CD4-positive, alpha-beta memory T cell (primary cell): ENCODE measurements at regions not wholly inside any gene's neighbourhood (a gene's known extent, or its start where the extent isn't known, plus 50 kb on each side); places are given as distances from the start of the nearest gene placed in this dataset.
"Not testable (repeated sequence)": the region's sequence is repeated elsewhere in the genome, so short reads cannot be mapped to it uniquely, and the experiment has no call there.

Source experiments
- CTCF ChIA-PET: fragments of 350-600 bp; sonication (Branson Sonifier 250); formaldehyde crosslinking; loops from one replicate; lab custom pipeline; 2021; ENCODE audit warnings: inconsistent platforms; ENCODE audit not compliant: partially characterized antibody; lab: Charles Lee
- POLR2A ChIA-PET: fragments of 350-600 bp; sonication (Branson Sonifier 250); formaldehyde crosslinking; loops from one replicate; lab custom pipeline; 2021; ENCODE audit not compliant: partially characterized antibody; lab: Charles Lee
- DNase-seq, 5 donors: peaks; one replicate each; pipeline versions ENCODE4 v3.0.0 to v3.0.0-alpha.2; 2020 to 2022; ENCODE audit warnings: mixed read lengths in 1 of 5
- H3K27ac ChIP-seq: one replicate; pipeline ENCODE4 v1.7.0; 2013; ENCODE audit warnings: low read depth, low read length
- H3K27me3 ChIP-seq: 2 replicates; pipeline ENCODE4 v1.7.0; 2013; ENCODE audit warnings: mild to moderate bottlenecking, low read length, moderate library complexity; ENCODE audit not compliant: insufficient read depth
- H3K36me3 ChIP-seq: 2 replicates; pipeline ENCODE4 v1.7.0; 2013; ENCODE audit warnings: mild to moderate bottlenecking, low read length, moderate library complexity; ENCODE audit not compliant: insufficient read depth
- H3K4me1 ChIP-seq: 2 replicates; pipeline ENCODE4 v1.7.0; 2013; ENCODE audit warnings: mild to moderate bottlenecking, low read length, moderate library complexity; ENCODE audit not compliant: insufficient read depth
- H3K4me3 ChIP-seq, 2 donors: one replicate each; pipeline ENCODE4 v1.7.0; 2013; ENCODE audit warnings: low read length in 2 of 2, mild to moderate bottlenecking in 1 of 2
- H3K9me3 ChIP-seq, 2 donors: one replicate each; pipeline ENCODE4 v1.7.0; 2013; ENCODE audit warnings: low read length in 2 of 2, control low read depth in 1 of 2; ENCODE audit not compliant: control insufficient read depth in 1 of 2
- H3K27ac Mint-ChIP-seq, 7 donors: one replicate each; pipeline ENCODE4 v1.8.0; 2020 to 2021; ENCODE audit warnings: mixed read lengths in 7 of 7, mild to moderate bottlenecking in 6 of 7, inconsistent platforms in 3 of 7, moderate library complexity in 3 of 7
- H3K27me3 Mint-ChIP-seq, 2 donors: one replicate each; pipeline ENCODE4 v1.8.0; 2020 to 2021; ENCODE audit warnings: mixed read lengths in 2 of 2
- H3K36me3 Mint-ChIP-seq, 2 donors: one replicate each; pipeline ENCODE4 v1.8.0; 2020 to 2021; ENCODE audit warnings: mixed read lengths in 2 of 2, inconsistent platforms in 1 of 2, mild to moderate bottlenecking in 1 of 2
- H3K4me1 Mint-ChIP-seq, 4 donors: one replicate each; pipeline ENCODE4 v1.8.0; 2020 to 2021; ENCODE audit warnings: mixed read lengths in 4 of 4, mild to moderate bottlenecking in 1 of 4
- H3K4me3 Mint-ChIP-seq, 8 donors: one replicate each; pipeline ENCODE4 v1.8.0; 2020 to 2021; ENCODE audit warnings: mixed read lengths in 8 of 8, mild to moderate bottlenecking in 7 of 8, moderate library complexity in 6 of 8, inconsistent platforms in 3 of 8
- H3K9me3 Mint-ChIP-seq, 8 donors: one replicate each; pipeline ENCODE4 v1.8.0; 2020 to 2021; ENCODE audit warnings: mixed read lengths in 8 of 8, mild to moderate bottlenecking in 5 of 8, inconsistent platforms in 3 of 8, moderate library complexity in 1 of 8
- intact Hi-C: fragments of 100-400 bp; cut with micrococcal nuclease; formaldehyde crosslinking; loops from one replicate; pipeline ENCODE4 v1.15.1; 2023

DNA sequence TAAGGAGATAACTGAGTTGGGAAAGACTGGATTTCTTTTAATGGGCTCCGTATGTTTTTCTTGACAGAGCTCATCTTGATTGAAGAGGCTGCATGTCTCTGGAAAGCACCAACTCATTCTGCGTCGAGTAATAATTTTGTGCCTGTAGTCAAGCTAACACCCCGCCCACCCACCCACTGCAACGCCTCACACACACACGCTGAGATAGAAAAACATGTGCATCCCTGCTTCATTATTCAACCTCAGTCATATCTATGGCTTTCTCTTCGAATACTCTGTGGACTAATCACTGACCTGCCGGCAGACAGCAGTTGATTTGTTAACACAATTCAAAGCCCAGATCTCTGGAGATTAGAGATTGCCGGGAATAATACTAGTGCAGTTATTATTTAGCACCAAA is 220.2 kb upstream of the TOM1L1 start:
- no peaks in the 10 kb centered on the region for H3K36me3 Mint-ChIP-seq
- no peaks in the 10 kb centered on the region for H3K36me3 ChIP-seq
- H3K27me3 ChIP-seq, result no peaks in the 10 kb centered on the region
- H3K4me1 Mint-ChIP-seq, result no peaks in the 10 kb centered on the region
- no peak for DNase-seq
- H3K9me3 ChIP-seq, result no peaks in the 10 kb centered on the region
- H3K27me3 Mint-ChIP-seq, result peaks cover 0 to 1% of the 10 kb centered on the region in 2 donors
- CTCF ChIA-PET, result no interaction called here
- H3K9me3 Mint-ChIP-seq, result peaks cover 0 to 4% (median 0%) of the 10 kb centered on the region in 8 donors
- H3K4me3 Mint-ChIP-seq, result no peak overlapping the region
- no peak overlapping the region for H3K27ac Mint-ChIP-seq
- POLR2A ChIA-PET, result no interaction called here
- H3K27ac ChIP-seq, result no peak overlapping the region
- H3K4me3 ChIP-seq, result no peak overlapping the region
- intact Hi-C loops, result no loop called here
- H3K4me1 ChIP-seq, result no peaks in the 10 kb centered on the region

DNA sequence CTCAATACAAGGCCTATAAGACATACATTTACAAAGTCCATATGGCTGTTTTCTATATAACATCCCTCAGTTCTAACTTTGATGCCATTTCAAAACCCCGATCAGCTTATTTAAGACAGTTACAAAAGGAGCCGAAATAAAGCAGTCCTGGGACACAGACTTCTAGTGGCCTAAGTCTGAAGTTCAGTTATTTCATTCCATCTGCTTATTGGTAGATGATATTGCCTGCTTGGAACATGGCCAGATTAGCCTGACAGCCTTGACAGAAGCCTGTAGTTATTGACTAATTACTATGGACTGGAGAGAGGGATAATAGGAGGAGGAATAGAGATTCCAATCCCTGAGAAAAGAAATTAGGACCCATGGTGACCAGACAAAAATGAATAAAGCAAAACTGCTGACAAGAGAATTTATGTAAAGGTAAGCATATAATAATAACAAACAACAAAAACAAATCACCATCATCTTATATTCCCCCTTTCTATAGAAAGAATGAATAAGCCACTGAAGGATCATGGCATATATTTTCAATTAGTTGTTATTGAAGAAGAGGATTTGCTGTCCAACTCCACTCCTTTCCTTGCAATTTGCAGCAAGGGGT is 206.3 kb upstream of the TOM1L1 start:
- Histone ChIP-seq H3K9me3 (no peaks in the 10 kb centered on the region), H3K36me3 (no peaks in the 10 kb centered on the region), H3K27ac (no peak overlapping the region), H3K27me3 (no peaks in the 10 kb centered on the region), H3K4me1 (no peaks in the 10 kb centered on the region), H3K4me3 (no peak overlapping the region)
- H3K36me3 Mint-ChIP-seq, result no peaks in the 10 kb centered on the region
- H3K4me3 Mint-ChIP-seq, result no peak overlapping the region
- intact Hi-C loops, result no loop called here
- no peaks in the 10 kb centered on the region for H3K4me1 Mint-ChIP-seq
- ChIA-PET CTCF (no interaction called here), POLR2A (no interaction called here)
- no peak for DNase-seq
- no peaks in the 10 kb centered on the region for H3K27me3 Mint-ChIP-seq
- no peak overlapping the region for H3K27ac Mint-ChIP-seq
- H3K9me3 Mint-ChIP-seq, result peaks cover 0 to 7% (median 0%) of the 10 kb centered on the region in 8 donors

DNA sequence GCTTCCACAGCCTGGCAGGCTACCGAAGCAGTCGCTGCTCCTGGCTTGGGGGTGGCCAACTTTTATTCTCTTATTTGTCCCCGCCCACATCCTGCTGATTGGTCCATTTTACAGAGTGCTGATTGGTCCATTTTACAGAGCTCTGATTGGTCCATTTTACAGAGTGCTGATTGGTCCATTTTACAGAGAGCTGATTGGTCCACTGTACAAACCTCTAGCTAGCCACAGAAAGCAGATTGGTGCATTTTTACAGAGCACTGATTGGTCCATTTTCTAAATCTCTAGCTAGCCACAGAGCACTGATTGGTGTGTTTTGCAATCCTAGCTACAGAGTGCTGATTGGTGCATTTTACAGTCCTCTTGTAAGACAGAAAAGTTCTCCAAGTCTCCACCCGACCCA is 187.9 kb upstream of the TOM1L1 start:
- H3K27me3 Mint-ChIP-seq, H3K9me3 ChIP-seq, H3K36me3 Mint-ChIP-seq, intact Hi-C loops, H3K27ac ChIP-seq, DNase-seq, H3K4me3 Mint-ChIP-seq, POLR2A ChIA-PET, H3K27ac Mint-ChIP-seq, H3K4me3 ChIP-seq, H3K4me1 Mint-ChIP-seq, CTCF ChIA-PET, H3K27me3 ChIP-seq, H3K36me3 ChIP-seq, H3K4me1 ChIP-seq: not testable (repeated sequence)
- peaks cover 0 to 24% (median 5%) of the 10 kb centered on the region in 8 donors for H3K9me3 Mint-ChIP-seq

DNA sequence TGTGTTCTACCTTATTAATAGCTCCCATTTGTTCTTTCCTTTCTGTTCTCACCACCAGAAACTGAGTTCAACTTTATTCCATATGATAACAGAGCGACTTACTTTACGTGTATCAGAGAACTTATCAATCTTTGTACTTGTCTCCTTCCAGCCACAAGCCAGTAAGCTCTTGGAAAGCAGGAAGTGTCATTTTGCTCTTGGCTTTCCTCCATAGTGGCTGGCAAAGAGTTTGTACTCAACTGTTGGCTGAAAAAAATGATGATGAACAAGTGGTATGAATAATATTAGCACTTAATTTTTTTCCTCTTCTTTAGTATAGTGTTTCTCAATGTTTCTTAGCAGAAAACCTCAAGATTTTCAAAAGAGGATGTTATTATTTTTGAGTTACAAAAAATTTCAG is 182.4 kb upstream of the TOM1L1 start:
- no peaks in the 10 kb centered on the region for H3K4me1 ChIP-seq
- ChIA-PET POLR2A (no interaction called here), CTCF (no interaction called here)
- H3K27me3 ChIP-seq, result no peaks in the 10 kb centered on the region
- H3K4me3 ChIP-seq, result no peak overlapping the region
- no peak overlapping the region for H3K27ac ChIP-seq
- no peak overlapping the region for H3K4me3 Mint-ChIP-seq
- no peaks in the 10 kb centered on the region for H3K36me3 ChIP-seq
- H3K27me3 Mint-ChIP-seq, result peaks cover 0 to 2% of the 10 kb centered on the region in 2 donors
- no peaks in the 10 kb centered on the region for H3K4me1 Mint-ChIP-seq
- peaks cover 0 to 5% (median under 1%) of the 10 kb centered on the region in 8 donors for H3K9me3 Mint-ChIP-seq
- no peaks in the 10 kb centered on the region for H3K36me3 Mint-ChIP-seq
- H3K27ac Mint-ChIP-seq, result no peak overlapping the region
- intact Hi-C loops, result no loop called here
- H3K9me3 ChIP-seq, result no peaks in the 10 kb centered on the region
- DNase-seq, result no peak

DNA sequence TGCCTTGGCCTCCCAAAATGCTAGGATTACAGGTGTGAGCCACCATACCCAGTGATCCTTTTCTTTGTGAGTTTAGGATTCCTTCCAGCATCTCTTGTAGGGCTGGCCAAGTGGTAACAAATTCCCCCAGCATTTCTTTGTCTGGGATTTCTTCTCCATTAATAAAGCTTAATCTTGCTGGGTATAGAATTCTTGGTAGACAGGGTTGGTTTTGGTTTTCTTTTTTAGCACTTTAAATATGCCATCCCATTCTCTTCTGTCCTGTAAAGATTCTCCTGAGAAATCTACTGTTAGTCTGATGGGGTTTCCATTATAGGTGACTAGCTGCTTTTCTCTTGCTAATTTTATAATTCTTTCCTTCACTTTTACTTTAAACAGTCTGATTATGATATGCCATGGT is 173.0 kb upstream of the TOM1L1 start:
- Histone ChIP-seq H3K9me3 (no peaks in the 10 kb centered on the region), H3K4me1 (no peaks in the 10 kb centered on the region)
- no peaks in the 10 kb centered on the region for H3K36me3 Mint-ChIP-seq

DNA sequence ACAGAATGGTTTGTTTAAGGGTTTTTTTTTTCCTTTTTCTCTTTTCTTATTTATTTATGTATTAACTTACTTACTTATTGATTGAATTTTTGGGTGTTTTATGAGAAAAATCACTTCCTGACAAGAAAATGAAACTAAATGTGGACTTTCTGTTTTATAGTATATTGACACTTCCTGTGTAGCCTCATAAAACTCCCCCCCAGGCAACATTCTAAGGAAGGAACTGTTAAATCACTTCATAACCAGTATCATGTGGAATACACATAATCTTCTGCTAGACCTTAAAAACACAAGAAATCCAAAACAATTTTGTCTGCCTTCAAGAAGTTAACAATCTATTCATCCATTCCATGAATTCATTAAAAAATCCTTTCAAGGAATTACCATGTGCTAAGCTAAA is 164.1 kb upstream of the TOM1L1 start:
- CTCF ChIA-PET, result no interaction called here
- Mint-ChIP-seq H3K27ac (no peak overlapping the region), H3K4me1 (no peaks in the 10 kb centered on the region), H3K9me3 (peaks cover 0 to 10% (median 3%) of the 10 kb centered on the region in 8 donors), H3K4me3 (peak overlapping the region in 2 of 8 donors; percentile 3 to 43), H3K36me3 (no peaks in the 10 kb centered on the region), H3K27me3 (no peaks in the 10 kb centered on the region)
- H3K9me3 ChIP-seq, result no peaks in the 10 kb centered on the region
- intact Hi-C loops, result no loop called here
- no peaks in the 10 kb centered on the region for H3K36me3 ChIP-seq
- DNase-seq, result no peak
- POLR2A ChIA-PET, result no interaction called here
- H3K27ac ChIP-seq, result no peak overlapping the region
- H3K4me3 ChIP-seq, result no peak overlapping the region
- no peaks in the 10 kb centered on the region for H3K4me1 ChIP-seq
- no peaks in the 10 kb centered on the region for H3K27me3 ChIP-seq

More for the DNA sequence above, 173.0 kb upstream of the TOM1L1 start:
- ChIA-PET CTCF (no interaction called here), POLR2A (no interaction called here)
- Mint-ChIP-seq H3K27me3 (no peaks in the 10 kb centered on the region), H3K4me3 (no peak overlapping the region), H3K27ac (no peak overlapping the region), H3K9me3 (peaks cover 0 to 46% (median 41%) of the 10 kb centered on the region in 8 donors), H3K4me1 (no peaks in the 10 kb centered on the region)
- Histone ChIP-seq H3K4me3 (no peak overlapping the region), H3K27me3 (no peaks in the 10 kb centered on the region), H3K27ac (no peak overlapping the region), H3K36me3 (no peaks in the 10 kb centered on the region)
- intact Hi-C loops, result no loop called here
- no peak for DNase-seq

DNA sequence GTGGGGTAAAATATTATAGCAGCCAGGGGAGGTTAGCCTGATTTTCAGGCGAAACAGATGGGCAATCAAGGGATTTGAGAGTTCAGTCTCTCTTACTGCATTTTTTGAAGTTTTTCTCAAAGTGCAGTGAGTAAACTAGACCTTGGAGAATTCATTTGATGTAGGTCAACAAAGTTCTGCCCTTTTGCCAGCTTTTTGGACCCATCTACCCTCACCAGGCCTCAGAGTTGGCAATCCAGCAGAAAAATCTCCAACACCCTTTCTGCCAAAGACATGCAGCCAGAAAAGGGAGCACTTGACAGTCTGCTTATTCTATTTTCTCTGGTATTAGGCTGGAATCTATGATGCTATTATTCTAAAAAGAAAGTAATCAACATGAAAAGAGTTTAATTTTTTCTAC is 162.2 kb upstream of the TOM1L1 start:
- Mint-ChIP-seq H3K27me3 (no peaks in the 10 kb centered on the region), H3K4me3 (no peak overlapping the region), H3K4me1 (no peaks in the 10 kb centered on the region)

DNA sequence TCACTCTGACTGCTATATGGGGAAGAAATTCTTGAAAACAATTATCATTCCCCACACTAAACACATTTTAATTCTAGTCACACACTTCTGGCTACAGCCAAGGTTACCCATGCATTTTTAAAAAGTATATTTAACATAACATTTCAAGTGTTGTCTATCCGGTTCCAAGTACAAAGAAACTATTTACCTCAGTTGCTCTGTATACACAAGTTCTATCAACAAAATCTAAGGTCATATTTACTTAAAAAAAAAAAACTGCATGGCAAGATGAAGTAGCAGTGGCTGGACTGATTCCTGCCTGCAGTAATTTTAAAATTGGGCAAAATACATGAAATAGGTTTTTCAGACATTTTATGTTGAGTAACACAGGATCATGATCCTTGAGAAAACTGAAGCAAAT is 155.9 kb upstream of the TOM1L1 start:
- H3K4me1 ChIP-seq, result no peaks in the 10 kb centered on the region
- intact Hi-C loops, result no loop called here
- H3K9me3 ChIP-seq, result no peaks in the 10 kb centered on the region
- no peaks in the 10 kb centered on the region for H3K4me1 Mint-ChIP-seq
- no peak overlapping the region for H3K4me3 Mint-ChIP-seq
- no peaks in the 10 kb centered on the region for H3K36me3 Mint-ChIP-seq
- CTCF ChIA-PET, result no interaction called here
- H3K27me3 ChIP-seq, result no peaks in the 10 kb centered on the region
- H3K27me3 Mint-ChIP-seq, result peaks cover 0 to 3% of the 10 kb centered on the region in 2 donors
- H3K4me3 ChIP-seq, result no peak overlapping the region
- H3K27ac ChIP-seq, result no peak overlapping the region
- H3K27ac Mint-ChIP-seq, result no peak overlapping the region
- no peak for DNase-seq
- peaks cover 4 to 28% (median 16%) of the 10 kb centered on the region in 8 donors for H3K9me3 Mint-ChIP-seq
- H3K36me3 ChIP-seq, result no peaks in the 10 kb centered on the region
- POLR2A ChIA-PET, result no interaction called here

More for the DNA sequence above, 162.2 kb upstream of the TOM1L1 start:
- no peaks in the 10 kb centered on the region for H3K36me3 Mint-ChIP-seq
- CTCF ChIA-PET, result no interaction called here
- no peak for DNase-seq
- no peak overlapping the region for H3K27ac Mint-ChIP-seq
- Histone ChIP-seq H3K9me3 (no peaks in the 10 kb centered on the region), H3K27me3 (no peaks in the 10 kb centered on the region), H3K4me1 (no peaks in the 10 kb centered on the region), H3K4me3 (no peak overlapping the region), H3K27ac (no peak overlapping the region), H3K36me3 (no peaks in the 10 kb centered on the region)
- peaks cover 0 to 5% (median under 1%) of the 10 kb centered on the region in 8 donors for H3K9me3 Mint-ChIP-seq
- POLR2A ChIA-PET, result no interaction called here
- intact Hi-C loops, result no loop called here
